HUES48 (cell line): ENCODE measurements at regions not wholly inside any gene's neighbourhood (a gene's known extent, or its start where the extent isn't known, plus 50 kb on each side); places are given as distances from the start of the nearest gene placed in this dataset.

ENCODE experiments used
- H3K27ac ChIP-seq: one replicate; pipeline ENCODE4 v1.7.0; 2013; ENCODE audit warnings: low read depth, low read length, inconsistent platforms
- H3K27me3 ChIP-seq: 2 replicates; pipeline ENCODE4 v1.6.1; 2013; ENCODE audit warnings: mild to moderate bottlenecking, low read length; ENCODE audit not compliant: control insufficient read depth, insufficient read depth
- H3K36me3 ChIP-seq: 2 replicates; pipeline ENCODE4 v1.6.1; 2013; ENCODE audit warnings: low read length; ENCODE audit not compliant: control insufficient read depth, insufficient read depth
- H3K4me1 ChIP-seq: 2 replicates; pipeline ENCODE4 v1.6.1; 2013; ENCODE audit warnings: mild to moderate bottlenecking, low read length; ENCODE audit not compliant: control insufficient read depth, insufficient read depth
- H3K4me3 ChIP-seq: 2 replicates; pipeline ENCODE4 v1.5.1; 2013; ENCODE audit warnings: mild to moderate bottlenecking, low read depth, low read length
- H3K9ac ChIP-seq: 2 replicates; pipeline ENCODE4 v1.6.1; 2013; ENCODE audit warnings: mild to moderate bottlenecking, low read depth, low read length, moderate library complexity
- H3K9me3 ChIP-seq: 2 replicates; pipeline ENCODE4 v1.6.1; 2013; ENCODE audit warnings: low read length; ENCODE audit not compliant: control insufficient read depth, insufficient read depth

- no peaks in the 10 kb centered on the region for H3K36me3 ChIP-seq
- no peak overlapping the region for H3K4me3 ChIP-seq
- no peak overlapping the region for H3K9ac ChIP-seq
- no peaks in the 10 kb centered on the region for H3K27me3 ChIP-seq
- H3K4me1 ChIP-seq, result no peaks in the 10 kb centered on the region
- H3K27ac ChIP-seq, result peak overlapping the region; percentile 19
- no peaks in the 10 kb centered on the region for H3K9me3 ChIP-seq
These were observed 247.4 kb downstream of the ADGRA3 start for GRCh38 chr4:22268350-22269025.

GRCh38 chr4:22264261-22264660 is 251.6 kb downstream of the ADGRA3 start:
- Histone ChIP-seq H3K9me3 (no peaks in the 10 kb centered on the region), H3K4me1 (no peaks in the 10 kb centered on the region), H3K4me3 (no peak overlapping the region)

GRCh38 chr4:22253431-22253830 is 262.4 kb downstream of the ADGRA3 start:
- H3K9ac ChIP-seq, result no peak overlapping the region
- H3K27ac ChIP-seq, result no peak overlapping the region
- no peaks in the 10 kb centered on the region for H3K9me3 ChIP-seq
- H3K4me3 ChIP-seq, result no peak overlapping the region
- no peaks in the 10 kb centered on the region for H3K4me1 ChIP-seq
- no peaks in the 10 kb centered on the region for H3K27me3 ChIP-seq
- no peaks in the 10 kb centered on the region for H3K36me3 ChIP-seq

More at GRCh38 chr4:22264261-22264660, 251.6 kb downstream of the ADGRA3 start:
- Histone ChIP-seq H3K36me3 (no peaks in the 10 kb centered on the region), H3K9ac (no peak overlapping the region), H3K27me3 (no peaks in the 10 kb centered on the region), H3K27ac (no peak overlapping the region)

- no peak overlapping the region for H3K27ac ChIP-seq
- no peaks in the 10 kb centered on the region for H3K4me1 ChIP-seq
- no peaks in the 10 kb centered on the region for H3K27me3 ChIP-seq
- H3K36me3 ChIP-seq, result no peaks in the 10 kb centered on the region
- no peak overlapping the region for H3K9ac ChIP-seq
- H3K4me3 ChIP-seq, result no peak overlapping the region
- H3K9me3 ChIP-seq, result no peaks in the 10 kb centered on the region
These were observed 269.0 kb downstream of the ADGRA3 start for GRCh38 chr4:22246847-22247246.

- Histone ChIP-seq H3K9ac (no peak overlapping the region), H3K27me3 (no peaks in the 10 kb centered on the region), H3K36me3 (no peaks in the 10 kb centered on the region), H3K27ac (no peak overlapping the region), H3K9me3 (no peaks in the 10 kb centered on the region), H3K4me1 (no peaks in the 10 kb centered on the region), H3K4me3 (no peak overlapping the region)
These were observed 270.6 kb downstream of the ADGRA3 start for GRCh38 chr4:22245294-22245693.

GRCh38 chr4:22241415-22241814 is 274.5 kb downstream of the ADGRA3 start:
- no peaks in the 10 kb centered on the region for H3K9me3 ChIP-seq
- H3K9ac ChIP-seq, result no peak overlapping the region

GRCh38 chr4:22240814-22241213 is 275.1 kb downstream of the ADGRA3 start:
- Histone ChIP-seq H3K4me1 (peaks cover 6% of the 10 kb centered on the region; the same call in 1 of the 2 replicates), H3K27ac (no peak overlapping the region), H3K9ac (no peak overlapping the region), H3K4me3 (no peak overlapping the region), H3K27me3 (no peaks in the 10 kb centered on the region), H3K9me3 (no peaks in the 10 kb centered on the region), H3K36me3 (no peaks in the 10 kb centered on the region)

More at GRCh38 chr4:22241415-22241814, 274.5 kb downstream of the ADGRA3 start:
- H3K4me3 ChIP-seq, result no peak overlapping the region
- no peaks in the 10 kb centered on the region for H3K27me3 ChIP-seq
- H3K36me3 ChIP-seq, result no peaks in the 10 kb centered on the region
- H3K4me1 ChIP-seq, result 0 out of 2 replicates have a peak, but pooled peaks cover 2% of the 10 kb centered on the region
- no peak overlapping the region for H3K27ac ChIP-seq

GRCh38 chr4:22238742-22239141 is 277.1 kb downstream of the ADGRA3 start:
- Histone ChIP-seq H3K36me3 (no peaks in the 10 kb centered on the region), H3K4me1 (peaks cover 8% of the 10 kb centered on the region; the same call in 1 of the 2 replicates), H3K4me3 (no peak overlapping the region), H3K27me3 (no peaks in the 10 kb centered on the region), H3K27ac (no peak overlapping the region), H3K9me3 (no peaks in the 10 kb centered on the region), H3K9ac (no peak overlapping the region)

GRCh38 chr4:22237846-22238494 is 277.9 kb downstream of the ADGRA3 start:
- Histone ChIP-seq H3K9me3 (no peaks in the 10 kb centered on the region), H3K4me1 (peaks cover 8% of the 10 kb centered on the region; the same call in 1 of the 2 replicates), H3K27ac (no peak overlapping the region), H3K9ac (no peak overlapping the region), H3K27me3 (no peaks in the 10 kb centered on the region), H3K4me3 (no peak overlapping the region), H3K36me3 (no peaks in the 10 kb centered on the region)

- Histone ChIP-seq H3K9me3 (no peaks in the 10 kb centered on the region), H3K9ac (no peak overlapping the region), H3K36me3 (no peaks in the 10 kb centered on the region), H3K4me3 (no peak overlapping the region), H3K27ac (no peak overlapping the region), H3K27me3 (no peaks in the 10 kb centered on the region), H3K4me1 (peaks cover 8% of the 10 kb centered on the region; the same call in 1 of the 2 replicates)
These were observed 278.6 kb downstream of the ADGRA3 start for GRCh38 chr4:22237155-22237751.

GRCh38 chr4:22235698-22236097 is 280.2 kb downstream of the ADGRA3 start:
- no peak overlapping the region for H3K27ac ChIP-seq
- H3K27me3 ChIP-seq, result no peaks in the 10 kb centered on the region
- H3K4me1 ChIP-seq, result peaks cover 8% of the 10 kb centered on the region; the same call in 1 of the 2 replicates

More at GRCh38 chr4:22235698-22236097, 280.2 kb downstream of the ADGRA3 start:
- Histone ChIP-seq H3K36me3 (no peaks in the 10 kb centered on the region), H3K9me3 (no peaks in the 10 kb centered on the region), H3K9ac (no peak overlapping the region), H3K4me3 (no peak overlapping the region)
